ENCODE measurements at regions not wholly inside any gene's neighbourhood (a gene's known extent, or its start where the extent isn't known, plus 50 kb on each side); places are given as distances from the start of the nearest gene placed in this dataset.
A peak's percentile ranks its signal among the peaks of the same experiment; 100 is the strongest.

GRCh38 chr9:28662675-28663074, 1089.4 kb upstream of the C9orf72 start:
- no peak for DNase-seq

DNA sequence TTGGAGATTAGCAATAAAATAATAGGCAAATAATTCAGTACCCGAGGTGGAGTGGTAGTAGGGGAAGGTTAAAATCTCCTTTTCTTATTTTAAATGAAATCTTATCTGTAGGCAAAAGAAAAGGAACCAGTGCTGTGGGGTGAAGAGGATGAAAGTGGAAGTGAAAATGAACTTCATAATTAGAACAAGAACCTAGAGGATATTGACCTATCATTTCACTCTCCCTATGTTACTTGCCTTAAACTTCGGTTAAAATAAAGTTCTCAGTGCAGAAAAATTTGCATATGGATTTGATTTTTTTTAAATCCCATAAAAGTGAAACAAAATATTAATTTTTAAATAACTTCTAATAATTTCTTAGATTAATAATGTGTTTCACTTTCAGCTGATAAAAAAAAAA, 1094.9 kb upstream of the C9orf72 start:
- DNase-seq = no peak

DNA sequence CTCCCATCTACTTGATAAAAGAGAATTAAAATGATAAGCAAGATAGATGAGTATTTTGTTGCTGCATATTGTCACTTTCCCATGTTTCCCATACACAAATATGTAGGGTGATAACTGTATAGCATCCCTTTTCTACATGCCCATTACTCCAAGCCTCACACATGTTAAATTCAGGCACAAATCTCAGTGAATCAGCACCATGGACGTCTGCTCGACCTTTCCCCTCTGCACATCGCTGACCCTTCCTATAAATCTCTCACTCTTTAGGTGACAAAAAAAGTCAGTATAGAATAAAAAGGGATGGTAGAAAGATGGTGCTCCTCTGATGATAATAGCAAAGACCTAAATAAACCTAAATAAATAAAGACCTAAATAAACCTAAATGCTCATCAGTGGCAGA, 1097.7 kb upstream of the C9orf72 start:
- no peak for DNase-seq

GRCh38 chr9:28678097-28678496, 1104.8 kb upstream of the C9orf72 start:
- peak; percentile 12 for DNase-seq

GRCh38 chr9:28688172-28688571, 1114.9 kb upstream of the C9orf72 start:
- DNase-seq = no peak

GRCh38 chr9:28692012-28692411, 1118.7 kb upstream of the C9orf72 start:
- DNase-seq = no peak

GRCh38 chr9:28696960-28697359, 1123.7 kb upstream of the C9orf72 start:
- DNase-seq = no peak

DNA sequence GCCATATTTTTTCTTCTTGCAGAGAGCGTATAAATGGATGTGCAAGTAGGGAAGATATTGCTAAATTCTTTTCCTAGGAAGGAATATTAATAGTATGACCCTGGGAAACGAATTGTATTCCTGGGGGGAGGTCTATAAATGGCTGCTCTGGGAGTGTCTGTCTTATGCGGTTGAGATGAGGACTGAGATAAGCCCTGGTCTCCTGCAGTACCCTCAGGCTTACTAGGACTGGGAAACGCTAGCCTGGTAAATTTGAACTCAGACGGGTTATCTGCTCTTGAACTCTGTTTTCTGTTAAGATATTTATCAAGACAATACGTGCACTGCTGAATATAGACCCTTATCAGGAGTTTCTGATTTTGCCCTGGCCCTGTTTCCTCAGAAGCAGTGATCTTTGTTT, 1126.4 kb upstream of the C9orf72 start:
- no peak for DNase-seq

DNA sequence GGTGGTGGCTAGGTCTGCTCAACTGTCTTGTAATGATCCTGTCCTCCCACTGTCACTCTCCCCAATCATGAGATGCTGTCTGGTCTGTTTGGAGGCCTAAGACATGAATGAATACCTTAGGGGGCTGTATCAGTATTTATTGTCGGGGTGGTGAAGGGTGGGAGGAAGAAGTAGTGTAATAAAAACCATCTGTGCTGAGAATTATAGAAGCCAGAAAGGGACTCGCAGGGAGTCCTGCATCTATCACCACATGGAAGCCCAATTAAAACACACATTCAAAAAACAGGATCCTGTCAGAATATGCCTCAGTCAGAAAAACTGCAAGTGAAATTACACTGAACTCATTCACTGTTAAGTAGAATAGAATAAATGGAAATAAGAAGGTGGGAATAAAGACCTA, 1134.3 kb upstream of the C9orf72 start:
- no peak for DNase-seq

DNA sequence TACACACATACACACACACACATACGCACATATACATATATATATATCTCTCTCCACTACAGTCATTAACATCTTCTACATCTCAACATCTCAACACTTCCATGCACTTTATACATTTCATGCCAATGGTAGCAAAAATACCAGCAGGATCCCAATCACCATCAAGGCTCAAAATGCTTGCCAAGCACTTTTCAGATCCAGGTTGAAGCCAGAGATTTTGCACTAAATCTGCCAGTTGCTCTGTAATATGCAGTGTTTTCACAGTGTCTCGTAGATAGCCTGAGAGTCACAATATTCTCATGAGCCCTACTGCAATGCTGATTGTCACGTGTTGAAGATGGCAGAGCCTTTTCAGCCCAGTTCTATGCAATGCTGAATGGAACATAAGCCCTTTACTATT, 1140.9 kb upstream of the C9orf72 start:
- no peak for DNase-seq

DNA sequence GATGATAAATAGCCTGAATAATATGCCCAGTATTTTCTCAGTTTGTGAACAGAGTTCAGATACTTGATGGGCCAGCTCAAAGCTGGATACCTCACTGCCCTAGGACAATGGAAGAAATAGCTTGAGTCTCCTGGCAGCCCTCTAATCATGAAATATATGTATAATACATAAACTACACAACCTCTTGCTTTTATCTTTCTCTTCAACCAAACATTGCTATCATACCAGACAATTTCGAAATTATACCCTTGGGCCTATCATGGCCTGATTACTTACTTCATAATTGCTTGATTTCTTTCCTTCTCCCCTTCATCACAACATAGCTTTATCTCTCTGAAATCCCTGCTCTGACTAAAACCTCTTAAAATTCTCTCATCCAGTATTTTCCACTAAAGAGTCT, 1144.9 kb upstream of the C9orf72 start:
- no peak for DNase-seq

DNA sequence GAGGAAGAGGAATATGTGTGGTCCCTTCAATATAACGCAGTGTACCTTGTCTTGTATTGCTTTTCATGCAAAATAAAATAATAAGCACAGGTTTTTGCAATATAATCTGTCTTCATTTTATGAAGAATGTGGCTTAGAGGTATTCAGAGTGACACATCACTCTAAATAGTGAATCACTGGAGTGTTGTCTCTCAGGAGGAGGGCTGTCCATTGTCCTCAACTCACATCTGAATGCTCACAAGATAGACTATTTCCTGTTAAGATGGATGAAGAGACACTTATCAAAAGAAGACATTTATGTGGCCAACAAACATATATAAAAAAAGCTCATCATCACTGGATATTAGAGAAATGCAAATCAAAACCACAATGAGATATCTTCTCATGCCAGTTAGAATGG, 1147.5 kb upstream of the C9orf72 start:
- no peak for DNase-seq

DNA sequence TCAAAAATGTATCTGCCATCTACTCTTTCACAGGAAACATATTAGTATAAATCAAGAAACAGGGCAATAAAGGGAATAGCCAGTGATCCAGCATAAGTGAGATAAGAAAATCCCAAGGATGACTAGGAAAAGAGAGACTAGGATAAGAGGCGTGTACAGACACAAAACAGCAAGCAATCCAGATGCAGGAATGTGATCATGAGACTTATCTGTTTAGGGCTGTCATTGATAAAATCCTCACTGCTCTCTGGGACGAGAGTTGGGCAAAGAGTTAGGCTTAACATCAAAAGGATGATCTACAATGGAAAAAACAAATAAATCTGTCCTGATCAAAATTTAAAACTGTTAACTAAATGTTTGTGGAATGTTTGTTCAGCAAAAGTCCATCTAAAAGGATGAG, 1156.8 kb upstream of the C9orf72 start:
- no peak for DNase-seq

DNA sequence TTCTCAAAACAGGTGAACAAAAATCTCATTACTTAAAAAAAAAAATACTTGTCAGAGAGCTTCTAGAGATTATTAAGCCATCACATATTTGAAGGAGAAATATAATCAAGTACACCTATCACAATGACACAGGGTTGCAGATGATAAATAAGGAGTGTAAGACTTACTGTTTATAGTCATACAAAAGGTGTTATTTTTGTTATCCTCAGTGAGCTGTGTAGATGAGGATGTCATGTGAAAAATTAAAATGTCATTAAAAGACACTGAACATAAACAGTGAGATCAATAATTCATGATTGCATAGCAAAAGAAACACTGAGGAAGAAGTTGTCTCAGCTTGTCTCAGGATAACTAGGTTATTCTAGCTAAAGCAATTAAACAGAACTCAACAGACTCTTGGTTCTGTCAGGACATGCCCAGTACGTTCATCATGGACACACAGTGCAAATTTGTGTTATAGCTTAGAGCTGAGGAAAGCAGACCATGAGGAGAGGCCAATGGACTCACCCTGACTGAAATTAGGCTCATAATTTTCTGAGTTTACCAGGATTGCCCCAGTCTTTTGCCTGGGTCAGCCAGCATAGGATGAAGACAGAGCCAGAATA, 1162.6 kb upstream of the C9orf72 start:
- no peak for DNase-seq

DNA sequence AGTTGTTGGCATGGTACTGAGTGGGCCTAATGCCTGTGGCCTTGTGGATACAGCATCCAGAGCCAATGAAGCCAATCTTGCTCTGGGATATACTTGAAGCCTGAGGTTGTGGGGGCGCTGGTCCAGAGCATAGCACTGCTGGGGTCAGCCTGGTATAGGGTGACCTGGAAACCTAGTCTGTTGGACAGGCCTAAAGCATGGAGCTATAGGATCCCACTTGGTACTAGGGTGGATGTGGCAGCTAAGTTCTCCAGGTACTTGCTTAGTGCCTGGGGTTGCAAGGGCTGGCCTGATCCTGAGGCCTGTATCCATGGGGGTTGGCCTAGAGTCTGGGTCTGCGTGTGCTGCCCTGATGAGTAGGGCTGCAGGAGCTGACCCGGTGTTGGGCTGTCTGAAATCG, 1168.2 kb upstream of the C9orf72 start:
- DNase-seq = no peak

- no peak for DNase-seq
Measured at GRCh38 chr9:28747351-28747985, 1174.2 kb upstream of the C9orf72 start.

DNA sequence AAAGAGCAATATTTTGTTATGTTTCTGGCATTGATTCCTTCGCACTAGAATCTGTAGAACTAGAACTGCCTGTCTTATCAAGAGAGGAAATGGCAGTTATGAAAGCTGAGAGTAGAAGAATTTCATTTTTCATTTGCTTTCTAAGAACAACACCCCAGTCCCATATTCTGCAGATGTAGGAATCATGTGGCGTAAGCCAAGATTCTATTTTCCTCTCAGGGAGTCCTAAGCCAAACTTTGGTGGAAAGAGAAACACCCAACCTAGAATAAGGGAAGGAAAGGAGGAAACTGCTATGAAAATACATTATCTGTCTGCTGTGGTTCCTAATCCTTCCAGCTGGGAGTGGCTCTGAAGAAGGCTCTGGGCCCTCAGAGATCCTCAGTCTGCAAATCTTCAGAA, 1176.9 kb upstream of the C9orf72 start:
- DNase-seq = no peak

DNA sequence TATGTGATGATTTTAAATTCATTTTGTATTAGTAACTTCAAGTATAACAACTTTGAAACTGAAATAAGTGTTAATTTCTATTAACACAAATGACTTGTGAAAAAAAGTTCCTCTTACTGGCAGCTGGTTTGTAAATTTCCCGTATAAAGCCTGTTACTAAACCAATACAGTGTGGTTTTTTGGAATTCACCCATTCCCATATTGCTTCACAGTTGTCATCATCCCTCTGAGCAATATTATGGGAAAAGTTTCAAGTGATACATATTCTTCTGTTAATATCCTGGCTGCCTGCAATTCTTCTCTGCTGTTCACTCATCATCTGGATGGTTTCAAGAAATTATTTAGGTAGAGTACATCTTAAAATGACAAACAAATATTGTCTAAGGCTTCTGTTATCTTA, 1185.1 kb upstream of the C9orf72 start:
- no peak for DNase-seq

GRCh38 chr9:28758971-28759370, 1185.7 kb upstream of the C9orf72 start:
- DNase-seq = no peak

GRCh38 chr9:28762167-28762566, 1188.9 kb upstream of the C9orf72 start:
- DNase-seq = no peak

DNA sequence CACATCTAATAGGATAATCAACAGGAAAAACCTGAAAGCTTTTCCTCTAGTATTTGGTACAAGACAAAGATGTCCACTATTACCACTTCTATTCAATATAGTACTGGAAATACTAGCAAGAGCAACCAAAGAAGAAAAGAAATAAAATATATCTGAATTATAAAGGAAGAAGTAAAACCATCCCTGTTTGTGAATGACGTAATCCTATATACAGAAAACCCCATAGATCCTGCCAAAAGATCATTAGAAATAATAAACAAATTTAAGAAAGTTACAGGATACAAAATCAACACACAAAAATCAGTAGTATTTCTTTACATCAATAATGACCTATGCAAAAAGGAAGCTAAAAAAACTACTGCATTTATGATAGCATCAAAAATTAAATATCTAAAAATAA, 1191.3 kb upstream of the C9orf72 start:
- no peak for DNase-seq

DNA sequence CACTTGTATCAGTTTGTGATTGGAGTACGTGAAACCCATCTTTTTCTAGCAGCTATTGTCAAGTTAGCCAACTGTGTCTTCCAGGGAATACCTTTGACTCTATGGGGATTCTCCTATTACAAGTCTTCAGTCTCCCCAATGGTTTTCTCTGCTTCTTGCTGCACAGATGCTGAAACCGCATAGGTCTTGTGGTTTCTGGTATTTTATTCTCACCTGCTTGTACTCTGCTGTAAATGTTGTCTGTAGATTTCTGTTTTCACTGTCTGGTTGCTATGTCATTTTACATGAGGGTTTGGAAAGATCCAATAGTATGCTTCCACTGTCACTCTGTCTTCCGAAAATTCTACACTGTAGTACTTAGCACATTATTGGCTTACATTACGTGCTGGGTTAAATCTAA, 1196.9 kb upstream of the C9orf72 start:
- DNase-seq = no peak

GRCh38 chr9:28770827-28771226, 1197.5 kb upstream of the C9orf72 start:
- no peak for DNase-seq

- DNase-seq = peak; percentile 69
Measured at GRCh38 chr9:28774433-28775235, 1201.4 kb upstream of the C9orf72 start.
